ENCODE measurements at regions not wholly inside any gene's neighbourhood (a gene's known extent, or its start where the extent isn't known, plus 50 kb on each side); places are given as distances from the start of the nearest gene placed in this dataset.

- no peak overlapping the region for H3K27ac ChIP-seq
- TF ChIP-seq ZFX (IDR thresholded peaks at IDR 0.05; ENCODE audit: borderline replicate concordance): no peak
- TF ChIP-seq, protein P1, sequence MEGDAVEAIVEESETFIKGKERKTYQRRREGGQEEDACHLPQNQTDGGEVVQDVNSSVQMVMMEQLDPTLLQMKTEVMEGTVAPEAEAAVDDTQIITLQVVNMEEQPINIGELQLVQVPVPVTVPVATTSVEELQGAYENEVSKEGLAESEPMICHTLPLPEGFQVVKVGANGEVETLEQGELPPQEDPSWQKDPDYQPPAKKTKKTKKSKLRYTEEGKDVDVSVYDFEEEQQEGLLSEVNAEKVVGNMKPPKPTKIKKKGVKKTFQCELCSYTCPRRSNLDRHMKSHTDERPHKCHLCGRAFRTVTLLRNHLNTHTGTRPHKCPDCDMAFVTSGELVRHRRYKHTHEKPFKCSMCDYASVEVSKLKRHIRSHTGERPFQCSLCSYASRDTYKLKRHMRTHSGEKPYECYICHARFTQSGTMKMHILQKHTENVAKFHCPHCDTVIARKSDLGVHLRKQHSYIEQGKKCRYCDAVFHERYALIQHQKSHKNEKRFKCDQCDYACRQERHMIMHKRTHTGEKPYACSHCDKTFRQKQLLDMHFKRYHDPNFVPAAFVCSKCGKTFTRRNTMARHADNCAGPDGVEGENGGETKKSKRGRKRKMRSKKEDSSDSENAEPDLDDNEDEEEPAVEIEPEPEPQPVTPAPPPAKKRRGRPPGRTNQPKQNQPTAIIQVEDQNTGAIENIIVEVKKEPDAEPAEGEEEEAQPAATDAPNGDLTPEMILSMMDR (IDR thresholded peaks at IDR 0.05): no peak
These were observed 149.1 kb downstream of the FCRL5 start for GRCh38 chr1:157403203-157403602.

DNA sequence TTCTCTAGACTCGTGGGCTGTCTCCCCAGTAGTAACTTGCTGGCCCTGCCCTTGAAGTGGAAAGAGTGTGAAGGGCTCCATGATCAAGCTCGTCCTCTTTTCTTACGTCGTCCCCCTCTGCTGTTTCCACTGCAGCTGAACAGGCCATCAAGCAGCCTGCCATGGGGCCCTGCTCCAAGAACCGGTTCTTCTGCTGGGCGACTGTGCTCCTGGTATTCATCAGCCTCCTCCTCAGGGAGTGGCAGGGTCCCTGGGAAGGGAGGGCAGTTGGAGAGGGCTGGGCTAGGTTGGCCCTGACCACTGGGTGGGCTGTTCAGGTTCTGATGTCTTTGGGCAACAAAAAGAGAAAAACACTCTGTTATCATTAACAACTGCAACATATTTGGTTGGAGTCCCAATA lies 151.5 kb downstream of the FCRL5 start:
- TF ChIP-seq, protein P1 (IDR thresholded peaks at IDR 0.05): no peak
- no peak for TF ChIP-seq ZFX (IDR thresholded peaks at IDR 0.05; ENCODE audit: borderline replicate concordance)
- no peak overlapping the region for H3K27ac ChIP-seq

GRCh38 chr1:157399984-157400382 lies 152.3 kb downstream of the FCRL5 start:
- H3K27ac ChIP-seq: no peak overlapping the region
- no peak for TF ChIP-seq ZFX (IDR thresholded peaks at IDR 0.05; ENCODE audit: borderline replicate concordance)
- TF ChIP-seq, protein P1 (IDR thresholded peaks at IDR 0.05): no peak

GRCh38 chr1:157399343-157399983 lies 152.9 kb downstream of the FCRL5 start:
- no peak overlapping the region for H3K27ac ChIP-seq
- TF ChIP-seq, protein P1 (IDR thresholded peaks at IDR 0.05): no peak
- no peak for TF ChIP-seq ZFX (IDR thresholded peaks at IDR 0.05; ENCODE audit: borderline replicate concordance)

DNA sequence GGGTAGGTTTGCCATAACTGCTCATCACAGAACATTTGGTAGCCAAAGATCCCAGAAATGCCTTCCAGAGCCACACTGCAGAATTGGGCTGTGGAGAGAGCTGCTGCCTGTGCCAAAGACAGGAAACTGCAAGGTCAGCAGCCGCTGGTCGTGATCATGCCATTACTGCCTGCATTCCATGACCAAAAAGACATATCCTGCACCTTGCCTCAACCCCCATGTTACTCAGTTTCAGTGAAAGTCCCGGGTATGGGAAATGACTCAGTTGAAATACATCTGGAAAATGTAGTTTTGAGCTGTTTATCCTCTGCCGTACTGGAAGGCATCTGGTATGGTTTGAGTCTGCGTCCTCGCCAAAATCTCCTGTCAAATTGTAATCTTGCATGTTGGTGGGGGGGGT lies 161.7 kb downstream of the FCRL5 start:
- TF ChIP-seq ZFX (IDR thresholded peaks at IDR 0.05; ENCODE audit: borderline replicate concordance): no peak
- TF ChIP-seq, protein P1 (IDR thresholded peaks at IDR 0.05): no peak
- H3K27ac ChIP-seq: no peak overlapping the region

GRCh38 chr1:157388057-157388456 lies 164.3 kb downstream of the FCRL5 start:
- TF ChIP-seq, protein P1 (IDR thresholded peaks at IDR 0.05): no peak
- no peak for TF ChIP-seq ZFX (IDR thresholded peaks at IDR 0.05; ENCODE audit: borderline replicate concordance)
- H3K27ac ChIP-seq: no peak overlapping the region

DNA sequence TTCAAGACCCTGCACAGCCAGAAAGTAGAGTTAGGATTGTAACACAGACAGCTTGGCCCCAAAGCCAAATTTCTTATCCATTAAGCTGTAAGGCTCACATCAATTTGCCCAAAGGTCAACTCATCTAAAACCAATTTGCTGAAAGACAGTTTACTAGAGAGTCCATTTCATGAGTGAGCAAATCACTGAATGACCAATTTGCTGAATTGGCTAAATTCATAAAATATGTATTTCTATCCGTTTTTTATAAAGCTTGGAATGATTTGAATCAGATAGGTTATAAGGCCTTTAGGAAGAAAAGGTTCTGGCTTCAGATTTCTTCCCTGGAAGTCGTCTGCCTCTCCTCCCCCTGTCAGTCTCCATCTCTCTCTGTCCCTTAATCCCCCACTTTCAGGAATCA lies 168.1 kb downstream of the FCRL5 start:
- TF ChIP-seq, protein P1 (IDR thresholded peaks at IDR 0.05): no peak
- TF ChIP-seq ZFX (IDR thresholded peaks at IDR 0.05; ENCODE audit: borderline replicate concordance): no peak
- no peak overlapping the region for H3K27ac ChIP-seq

Data from 22Rv1 (cell line).